HuH-7 (cell line): ENCODE measurements at regions not wholly inside any gene's neighbourhood (a gene's known extent, or its start where the extent isn't known, plus 50 kb on each side); places are given as distances from the start of the nearest gene placed in this dataset.
"Not testable (repeated sequence)": the region's sequence is repeated elsewhere in the genome, so short reads cannot be mapped to it uniquely, and the experiment has no call there.

Experiments
- DNase-seq: peaks from one replicate; pipeline ENCODE4 v3.0.0; 2011; ENCODE audit warnings: low spot score

DNA sequence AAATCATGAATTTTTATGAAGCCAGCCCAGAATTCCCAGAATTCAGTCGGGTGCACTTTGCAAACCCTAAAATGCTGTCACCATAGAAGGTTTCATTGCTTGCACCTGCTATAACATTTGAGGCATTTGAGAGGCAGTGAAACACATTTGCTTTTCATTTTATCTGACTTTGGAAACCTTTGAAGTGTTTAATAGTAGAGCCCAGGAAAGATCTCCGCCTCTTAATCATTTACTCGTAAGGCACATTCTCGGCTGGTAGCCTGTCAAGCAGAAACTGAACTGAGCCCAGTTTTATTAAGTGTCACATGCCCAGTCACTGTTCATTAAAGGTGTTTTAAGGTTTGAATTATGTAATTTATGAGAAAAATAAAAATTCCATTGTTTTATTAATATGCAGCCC lies 247.6 kb downstream of the EMX2 start:
- no peak for DNase-seq

- DNase-seq: no peak
Measured at GRCh38 chr10:117790621-117791020, 248.1 kb downstream of the EMX2 start.

DNA sequence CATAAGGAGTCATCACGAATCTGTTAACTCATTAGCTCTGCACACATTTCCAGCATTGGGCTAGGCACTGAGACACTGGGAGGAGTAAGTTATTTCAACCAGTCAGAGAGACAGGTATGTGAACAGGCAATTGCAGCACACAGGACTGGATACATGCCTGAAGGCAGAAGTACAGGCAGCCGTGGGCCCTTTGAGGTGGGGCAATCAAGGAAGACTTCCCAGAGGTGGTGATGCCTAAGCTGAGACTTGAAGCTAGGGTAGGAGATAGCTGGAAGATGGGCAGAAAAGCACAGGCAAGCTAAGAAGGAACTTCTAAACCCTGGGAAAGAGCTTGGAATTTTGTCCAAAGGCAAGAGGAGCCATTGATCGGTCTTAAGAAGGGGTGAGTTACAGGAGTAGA lies 249.7 kb downstream of the EMX2 start:
- no peak for DNase-seq

GRCh38 chr10:117796130-117796745 lies 250.5 kb downstream of the RAB11FIP2 start:
- no peak for DNase-seq

DNA sequence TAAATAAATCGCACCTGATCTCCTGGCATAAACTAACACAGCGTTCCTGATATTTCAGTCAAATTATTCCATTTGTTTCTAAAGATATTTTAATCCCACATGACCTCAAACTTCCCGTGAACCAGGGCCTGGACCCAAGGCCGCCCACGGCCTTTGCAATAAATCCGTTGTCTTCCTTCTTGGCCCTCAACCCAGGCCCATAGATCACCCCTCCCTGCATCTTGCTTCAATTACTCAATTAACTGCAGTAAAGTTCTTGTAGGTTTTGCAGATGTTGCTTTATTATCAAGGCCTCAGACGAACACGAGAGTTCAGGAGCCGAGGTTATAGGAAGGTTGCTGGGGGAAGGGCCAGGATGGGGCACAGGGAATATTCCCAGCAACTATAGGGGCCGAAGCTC lies 249.4 kb downstream of the RAB11FIP2 start:
- DNase-seq: no peak

DNA sequence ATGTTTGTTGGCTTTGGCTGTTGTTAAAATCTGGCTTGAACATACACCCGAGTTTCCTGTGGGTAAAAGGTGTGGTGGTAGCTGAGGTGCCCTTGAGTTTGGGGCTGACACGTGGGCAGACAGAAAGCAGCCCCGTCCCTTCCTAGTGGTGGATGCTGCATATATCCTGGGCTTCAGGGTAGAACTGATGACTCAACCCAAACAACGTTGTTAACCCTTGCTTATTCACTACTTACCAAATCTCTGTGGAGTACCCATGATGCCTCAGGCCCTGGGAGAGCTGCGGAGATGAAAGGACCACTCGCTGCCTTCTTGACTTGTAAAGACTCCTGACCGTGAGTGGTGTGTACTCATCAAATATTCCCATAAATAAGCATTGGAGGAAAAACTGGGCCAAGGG lies 245.1 kb downstream of the RAB11FIP2 start:
- no peak for DNase-seq

DNA sequence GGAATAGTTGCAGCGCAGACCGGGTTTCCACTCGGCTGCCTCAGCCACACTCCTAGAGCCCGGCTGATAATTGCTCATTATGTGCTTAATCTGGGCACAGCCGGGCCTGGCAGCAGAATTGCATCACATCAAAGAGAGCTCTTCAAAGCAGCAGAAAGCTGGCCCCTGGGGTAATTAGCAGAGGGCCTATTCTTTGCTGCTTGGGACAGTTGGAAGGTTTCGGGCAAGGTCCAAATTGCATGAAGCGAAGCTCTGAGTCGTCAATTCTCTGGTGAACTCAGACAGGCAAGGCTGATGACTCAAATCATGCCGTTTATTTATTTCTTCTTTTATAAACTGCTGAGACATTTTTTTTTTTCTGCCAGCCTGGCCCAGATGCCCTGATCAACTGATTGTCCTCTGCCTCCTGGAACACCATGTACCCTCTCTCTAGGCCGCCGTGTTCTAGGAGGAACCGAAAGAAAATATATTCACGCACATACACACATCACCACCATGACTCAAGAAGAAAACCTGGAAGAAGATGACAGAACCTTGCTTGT lies 242.2 kb downstream of the RAB11FIP2 start:
- no peak for DNase-seq

GRCh38 chr10:117805139-117805538 lies 241.6 kb downstream of the RAB11FIP2 start:
- DNase-seq: no peak

- no peak for DNase-seq
Measured at GRCh38 chr10:117807441-117807840, 239.3 kb downstream of the RAB11FIP2 start.

DNA sequence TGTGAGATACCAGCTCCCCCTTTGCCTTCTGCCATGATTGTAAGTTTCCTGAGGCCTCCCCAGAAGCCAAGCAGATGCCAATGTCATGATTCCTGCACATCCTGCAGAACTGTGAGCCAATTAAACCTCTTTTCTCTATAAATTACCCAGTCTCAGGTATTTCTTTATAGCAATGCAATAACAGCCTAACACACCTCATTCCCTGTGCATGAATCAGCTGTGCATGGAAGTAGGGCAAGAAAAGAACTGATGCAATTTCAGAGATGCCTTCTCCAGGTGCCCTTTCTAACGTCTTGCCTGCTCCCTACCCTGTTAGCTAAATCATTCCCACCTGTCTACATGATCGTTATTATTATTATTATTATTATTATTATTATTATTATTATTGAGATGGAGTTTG lies 230.9 kb downstream of the RAB11FIP2 start:
- DNase-seq: not testable (repeated sequence)

- no peak for DNase-seq
Measured at GRCh38 chr10:117817116-117817515, 229.6 kb downstream of the RAB11FIP2 start.

DNA sequence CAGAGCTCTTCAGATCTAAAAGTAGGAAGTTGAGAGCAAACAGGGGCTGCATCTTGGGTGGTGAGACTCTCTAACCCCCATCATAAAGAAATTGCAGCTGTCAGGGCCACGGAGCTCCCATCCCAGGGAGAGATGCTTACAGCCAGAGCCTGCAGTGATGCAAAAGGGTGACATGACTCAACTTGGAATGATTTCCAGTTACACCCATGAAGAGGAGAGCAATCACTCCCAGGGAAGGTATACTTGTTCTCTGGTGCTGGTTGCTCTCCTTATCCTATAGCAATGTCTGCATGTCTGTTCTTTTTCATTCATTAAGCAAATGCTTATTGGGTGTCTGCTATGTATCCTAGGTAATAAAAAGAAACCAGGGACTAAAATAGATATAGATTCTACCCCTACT lies 228.0 kb downstream of the RAB11FIP2 start:
- DNase-seq: no peak

- no peak for DNase-seq
Measured at GRCh38 chr10:117819304-117819703, 227.4 kb downstream of the RAB11FIP2 start.

DNA sequence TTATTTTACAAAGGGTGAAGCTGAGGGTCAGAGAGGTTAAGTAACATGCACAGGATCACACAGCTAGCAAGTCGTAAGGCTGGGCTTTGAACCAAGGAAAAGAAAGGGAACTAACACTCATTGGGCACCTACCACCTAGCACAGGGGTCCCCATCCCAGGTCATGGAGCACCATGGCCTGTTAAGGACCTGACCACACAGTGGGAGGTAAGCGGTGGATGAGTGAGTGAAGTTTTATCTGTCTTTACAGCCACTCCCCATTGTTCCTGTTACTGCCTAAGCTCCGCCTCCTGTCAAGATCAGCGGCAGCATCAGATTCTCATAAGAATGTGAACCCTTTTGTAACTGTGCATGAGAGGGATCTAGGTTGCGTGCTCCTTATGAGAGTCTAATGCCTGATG lies 222.8 kb downstream of the RAB11FIP2 start:
- DNase-seq: no peak

- no peak for DNase-seq
Measured at GRCh38 chr10:117830205-117830604, 216.5 kb downstream of the RAB11FIP2 start.

DNA sequence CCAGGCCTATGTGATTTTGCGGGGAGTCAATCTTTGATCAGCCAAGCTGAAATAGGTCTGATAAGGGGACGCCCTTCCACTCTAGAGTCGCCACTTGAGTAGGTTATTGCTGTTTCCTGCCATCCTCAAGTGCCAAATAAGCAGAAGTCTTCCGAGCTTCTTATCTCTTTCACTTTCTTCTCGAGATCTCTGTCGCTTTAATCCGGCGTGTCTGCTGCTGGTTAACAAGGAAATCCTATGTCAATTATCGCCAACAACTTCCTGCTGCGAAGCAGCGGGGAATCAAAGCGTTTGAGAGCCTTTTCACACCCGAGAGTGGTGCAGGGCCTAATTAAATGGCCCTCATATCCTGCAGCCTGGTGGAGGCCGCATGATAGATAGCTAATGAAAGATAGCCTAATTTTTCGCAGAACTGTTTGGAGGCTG lies 215.9 kb downstream of the RAB11FIP2 start:
- no peak for DNase-seq

DNA sequence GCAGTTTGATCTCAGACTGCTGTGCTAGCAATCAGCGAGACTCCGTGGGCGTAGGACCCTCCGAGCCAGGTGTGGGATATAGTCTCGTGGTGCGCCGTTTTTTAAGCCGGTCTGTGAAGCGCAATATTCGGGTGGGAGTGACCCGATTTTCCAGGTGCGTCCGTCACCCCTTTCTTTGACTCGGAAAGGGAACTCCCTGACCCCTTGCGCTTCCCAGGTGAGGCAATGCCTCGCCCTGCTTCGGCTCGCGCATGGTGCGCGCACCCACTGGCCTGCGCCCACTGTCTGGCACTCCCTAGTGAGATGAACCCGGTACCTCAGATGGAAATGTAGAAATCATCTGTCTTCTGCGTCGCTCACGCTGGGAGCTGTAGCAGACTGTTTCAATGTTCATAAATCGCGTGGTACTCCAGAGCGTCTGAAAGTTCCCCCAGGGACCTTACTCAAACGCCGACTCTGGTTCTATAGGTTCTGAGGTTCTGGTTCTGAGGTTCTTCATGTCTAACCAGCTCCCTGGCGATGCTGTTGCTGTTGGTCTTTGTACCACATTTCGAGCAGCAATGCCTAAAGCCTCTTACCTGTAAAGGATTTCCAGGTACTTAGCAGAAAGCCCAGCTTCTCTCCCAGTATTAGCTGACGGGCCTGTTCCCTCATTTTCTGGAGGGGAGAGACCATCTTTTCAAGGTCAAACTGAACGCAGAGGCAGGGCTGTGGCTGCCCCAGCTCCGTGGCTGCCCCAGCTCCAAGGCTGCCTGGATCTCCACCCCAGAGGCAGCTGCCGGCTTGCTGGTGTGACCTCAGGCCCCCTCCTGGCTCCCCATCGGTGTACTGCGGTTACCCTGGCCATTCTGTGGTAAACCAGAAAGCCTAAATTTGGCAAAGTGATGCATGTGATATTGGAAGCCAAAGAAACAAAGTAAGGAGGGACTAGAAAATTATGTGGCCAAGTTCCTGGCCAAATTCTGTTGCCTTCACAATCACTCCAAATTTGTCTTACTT lies 207.9 kb downstream of the RAB11FIP2 start:
- not testable (repeated sequence) for DNase-seq

DNA sequence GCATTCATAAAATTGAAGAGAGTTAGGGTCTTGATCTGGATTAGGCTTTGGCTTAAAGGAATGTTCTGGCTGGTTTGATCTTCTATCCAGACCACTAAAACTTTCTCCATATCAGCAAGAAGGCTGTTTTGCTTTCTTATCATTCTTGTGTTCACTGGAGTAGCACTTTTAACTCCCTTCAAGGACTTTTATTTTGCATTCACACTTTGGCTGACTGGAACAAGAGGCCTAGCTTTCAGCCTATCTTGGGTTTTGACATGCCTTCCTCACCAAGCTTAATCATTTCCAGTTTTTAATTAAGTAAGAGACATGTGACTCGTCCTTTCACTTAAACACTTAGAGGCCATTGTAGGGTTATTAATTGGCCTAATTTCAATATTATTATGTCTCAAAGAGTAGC lies 190.3 kb downstream of the RAB11FIP2 start:
- not testable (repeated sequence) for DNase-seq

GRCh38 chr10:117860135-117860534 lies 186.6 kb downstream of the RAB11FIP2 start:
- DNase-seq: no peak

- DNase-seq: peak; percentile 36
Measured at GRCh38 chr10:117860823-117861222, 185.9 kb downstream of the RAB11FIP2 start.

GRCh38 chr10:117861329-117861728 lies 185.4 kb downstream of the RAB11FIP2 start:
- no peak for DNase-seq

DNA sequence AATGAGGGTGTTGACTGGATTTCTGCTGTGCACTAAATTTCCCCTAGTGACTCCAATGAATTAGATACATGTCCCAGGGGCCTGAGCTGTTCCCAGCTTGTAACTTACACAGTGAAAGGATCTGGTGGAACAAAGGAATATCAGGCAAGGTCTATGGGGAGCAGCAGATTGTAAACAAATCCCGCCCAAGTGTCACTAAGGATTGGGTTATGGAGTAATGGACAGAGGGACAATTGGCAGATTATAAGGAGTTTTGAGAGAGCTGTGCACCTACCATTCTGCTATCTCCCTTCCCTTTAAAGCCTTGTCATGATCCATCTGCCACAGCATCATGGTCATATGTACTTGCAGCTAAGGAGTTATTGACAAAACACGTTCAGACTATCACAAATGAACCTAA lies 183.0 kb downstream of the RAB11FIP2 start:
- no peak for DNase-seq

GRCh38 chr10:117865945-117866344 lies 180.8 kb downstream of the RAB11FIP2 start:
- DNase-seq: no peak
